GM18873 (cell line): ENCODE measurements at regions not wholly inside any gene's neighbourhood (a gene's known extent, or its start where the extent isn't known, plus 50 kb on each side); places are given as distances from the start of the nearest gene placed in this dataset.
"Not testable (repeated sequence)": the region's sequence is repeated elsewhere in the genome, so short reads cannot be mapped to it uniquely, and the experiment has no call there.

Experiments
- ATAC-seq: cut with Tn5 transposase; IDR thresholded peaks from one replicate; pipeline ENCODE4 v1.9.1; 2021; ENCODE audit warnings: mild to moderate bottlenecking, moderate library complexity, moderate number of reproducible peaks; ENCODE audit not compliant: unreplicated experiment, low FRiP score

DNA sequence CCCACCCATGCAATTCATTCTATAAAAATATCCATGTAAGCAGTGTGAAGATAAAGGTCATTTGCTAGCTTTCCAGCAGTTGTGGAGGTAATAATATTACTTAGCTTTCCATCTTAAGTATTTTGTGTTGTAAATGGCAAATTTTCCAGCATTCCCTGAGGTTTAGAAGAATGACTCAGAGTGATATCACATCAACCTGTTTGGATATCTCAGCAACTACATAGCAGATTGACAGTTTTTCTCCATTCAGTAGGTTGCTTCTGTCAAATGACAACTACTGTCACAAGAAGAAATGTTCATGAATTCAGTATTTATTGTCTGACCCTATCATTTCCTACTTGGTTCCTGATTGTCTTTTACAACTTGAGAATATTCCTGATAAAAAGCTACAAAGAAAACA lies 434.9 kb upstream of the GALNTL6 start:
- ATAC-seq, result no peak

DNA sequence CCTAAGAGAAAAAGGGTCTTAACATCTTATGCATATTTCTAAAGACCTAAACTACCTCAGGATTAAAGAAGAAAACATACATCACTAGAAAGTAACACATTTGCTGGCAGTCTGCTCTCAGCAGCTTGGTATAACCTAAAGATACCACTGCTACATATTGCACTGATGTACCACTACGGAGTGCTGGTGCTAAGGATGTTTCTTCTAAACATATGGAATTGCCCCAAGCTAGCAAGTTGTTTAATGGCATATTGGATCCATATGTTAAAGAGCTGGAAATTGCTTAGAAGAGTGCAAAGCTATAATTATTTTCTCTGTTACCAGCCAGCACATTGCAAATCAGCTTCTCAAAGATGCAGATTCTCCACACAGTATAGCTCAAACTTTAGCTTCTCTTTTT lies 436.5 kb upstream of the GALNTL6 start:
- no peak for ATAC-seq

DNA sequence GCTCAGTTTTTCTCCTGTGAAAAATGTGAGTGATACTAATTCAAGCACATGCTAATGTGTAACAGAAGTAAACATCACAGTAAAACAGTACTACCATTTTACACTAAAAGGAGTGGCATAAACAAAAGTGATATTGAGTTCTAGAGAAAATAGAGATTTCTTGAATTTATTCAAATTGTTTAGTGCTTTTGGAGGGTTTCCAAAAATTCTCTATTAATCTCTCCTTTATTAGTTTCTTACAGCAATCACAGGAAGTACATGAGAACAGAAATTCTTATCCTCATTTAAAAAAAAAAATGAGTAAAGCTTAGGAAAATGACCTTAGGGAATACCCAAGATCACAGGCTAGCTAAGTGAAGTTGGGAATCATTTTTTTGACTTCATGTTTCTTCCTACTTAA lies 459.7 kb upstream of the GALNTL6 start:
- no peak for ATAC-seq

DNA sequence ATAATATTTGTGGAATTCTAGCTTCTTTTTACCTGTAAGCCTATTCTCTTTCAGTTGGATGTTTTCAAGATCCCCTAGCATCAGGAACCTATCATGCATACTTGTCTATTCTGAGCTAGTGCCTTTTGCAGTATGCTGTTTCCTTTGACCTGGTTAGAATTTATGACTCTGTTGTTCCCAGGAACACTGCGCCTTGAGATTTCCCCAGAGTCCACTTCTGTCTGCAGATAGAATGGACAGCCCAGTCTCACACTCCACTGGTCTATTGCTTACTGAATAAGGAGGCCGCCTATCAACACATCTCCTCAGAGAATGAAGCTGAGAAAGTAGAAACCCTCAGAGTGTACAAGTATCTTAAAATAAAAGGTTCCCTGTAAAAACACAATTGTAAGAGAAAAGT lies 465.1 kb upstream of the GALNTL6 start:
- ATAC-seq, result no peak

DNA sequence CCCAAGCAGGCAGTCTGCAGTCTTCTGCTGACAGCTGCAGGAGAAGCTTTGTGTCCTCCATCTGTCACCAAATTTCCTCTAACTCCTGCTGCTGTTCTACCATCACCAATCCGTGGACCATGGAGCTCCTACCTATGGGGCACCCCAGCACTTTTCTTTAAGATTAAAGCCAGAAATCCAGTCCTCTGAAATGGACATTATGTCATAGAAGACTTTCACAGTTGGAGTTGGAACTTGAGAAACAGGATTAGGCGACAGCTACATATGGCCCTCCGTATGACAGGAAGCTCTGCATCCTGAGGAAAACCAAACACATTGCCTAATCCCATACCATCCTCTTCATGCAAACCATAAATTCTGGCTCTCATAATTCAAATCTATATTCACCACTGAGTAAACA lies 470.6 kb upstream of the GALNTL6 start:
- ATAC-seq, result no peak

DNA sequence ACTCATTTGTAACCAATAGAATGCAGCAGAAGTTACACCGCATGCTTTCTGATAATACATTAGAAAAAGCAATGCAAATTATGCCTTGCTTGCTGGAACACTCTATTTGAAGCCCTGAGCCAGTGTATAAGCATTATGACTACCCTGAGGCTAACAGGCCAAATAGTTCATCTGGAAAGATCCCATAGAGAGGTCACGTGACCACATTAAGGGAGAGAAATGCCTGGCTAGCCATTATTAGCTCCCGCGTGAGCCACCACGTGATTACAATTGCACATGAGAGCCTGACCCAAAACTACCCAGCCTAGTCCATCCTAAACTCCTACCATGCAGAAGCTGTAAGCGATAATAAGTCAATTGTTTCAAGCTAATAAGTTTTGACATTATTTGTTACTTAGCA lies 472.9 kb upstream of the GALNTL6 start:
- no peak for ATAC-seq

DNA sequence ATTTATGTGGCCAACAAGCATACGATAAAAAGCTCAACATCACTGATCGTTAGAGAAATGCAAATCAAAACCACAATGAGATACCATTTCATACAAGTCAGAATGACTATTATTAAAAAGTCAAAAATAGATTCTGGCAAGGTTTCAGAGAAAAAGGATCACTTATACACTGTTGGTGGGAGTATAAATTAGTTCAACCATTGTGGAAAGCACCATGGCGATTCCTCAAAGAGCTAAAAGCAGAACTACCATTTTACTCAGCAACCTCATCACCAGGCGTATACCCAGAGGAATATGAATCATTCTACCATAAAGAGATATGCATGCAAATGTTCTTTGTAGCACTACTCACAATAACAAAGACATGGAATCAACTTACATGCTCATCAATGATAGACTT lies 478.7 kb upstream of the GALNTL6 start:
- ATAC-seq, result no peak

DNA sequence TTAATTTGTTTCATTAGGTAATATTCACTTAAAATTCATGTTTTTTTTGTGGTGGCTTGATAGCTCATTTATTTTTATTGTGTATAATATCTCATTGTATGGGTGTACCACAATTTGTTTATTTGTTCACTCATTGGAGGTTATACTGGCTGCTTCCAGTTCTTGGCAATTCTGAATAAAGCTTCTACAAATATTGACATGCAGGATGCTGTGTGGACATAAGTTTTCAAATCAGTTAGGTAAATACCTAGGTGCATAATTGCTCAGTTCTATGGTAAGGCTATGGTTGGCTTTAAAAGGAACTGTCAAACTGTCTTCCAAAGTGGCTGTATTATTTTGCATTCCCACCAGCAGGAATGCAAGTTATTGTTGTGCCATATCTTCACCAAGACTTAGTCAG lies 504.5 kb upstream of the GALNTL6 start:
- ATAC-seq, result no peak

DNA sequence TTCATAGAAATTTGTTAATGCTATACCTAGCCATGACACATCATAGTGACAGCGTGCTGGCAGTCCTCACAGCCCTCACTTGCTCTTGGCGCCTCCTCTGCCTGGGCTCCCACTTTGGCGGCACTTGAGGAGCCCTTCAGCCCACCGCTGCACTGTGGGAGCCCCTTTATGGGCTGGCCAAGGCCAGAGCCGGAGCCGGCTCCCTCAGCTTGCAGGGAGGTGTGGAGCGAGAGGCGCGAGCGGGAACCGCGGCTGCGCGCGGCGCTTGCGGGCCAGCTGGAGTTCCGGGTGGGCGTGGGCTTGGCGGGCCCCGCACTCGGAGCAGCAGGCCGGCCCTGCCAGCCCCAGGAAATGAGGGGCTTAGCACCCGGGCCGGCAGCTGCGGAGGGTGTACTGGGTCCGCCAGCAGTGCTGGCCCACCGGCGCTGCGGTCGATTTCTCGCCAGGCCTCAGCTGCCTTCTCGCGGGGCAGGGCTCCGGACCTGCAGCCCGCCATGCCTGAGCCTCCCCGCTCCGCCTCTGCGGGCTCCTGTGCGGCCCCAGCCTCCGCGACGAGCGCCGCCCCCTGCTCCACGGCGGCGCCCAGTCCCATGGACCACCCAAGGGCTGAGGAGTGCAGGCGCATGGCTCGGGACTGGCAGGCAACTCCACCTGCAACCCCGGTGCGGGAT lies 515.0 kb upstream of the GALNTL6 start:
- not testable (repeated sequence) for ATAC-seq

DNA sequence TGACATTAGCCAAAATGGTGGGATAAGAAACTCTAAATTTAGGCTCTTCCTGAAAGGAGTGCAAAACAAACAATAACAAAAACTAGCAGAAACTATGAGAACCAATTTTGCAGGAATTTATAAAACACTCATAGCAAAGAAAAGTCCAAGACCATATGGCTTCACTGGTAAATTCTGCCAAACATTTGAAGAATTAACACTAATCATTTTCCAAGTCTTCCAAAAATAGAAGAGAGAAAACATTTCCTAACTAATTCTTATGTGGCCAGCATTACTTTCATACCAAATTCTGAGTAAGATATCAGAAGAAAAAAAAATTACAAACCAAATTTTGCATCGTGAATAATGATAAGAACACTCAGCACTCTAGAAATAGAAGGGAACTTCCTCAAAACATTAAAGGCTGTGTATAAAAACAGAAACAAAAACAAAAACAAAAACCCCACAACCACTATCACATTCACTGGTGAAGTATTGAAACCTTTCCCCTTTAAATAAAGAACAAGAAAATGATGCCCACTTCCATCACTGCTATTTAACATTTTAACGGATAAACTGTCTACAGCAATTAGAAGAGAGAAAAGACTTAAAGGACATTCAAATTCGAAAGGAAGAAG lies 524.3 kb upstream of the GALNTL6 start:
- no peak for ATAC-seq

DNA sequence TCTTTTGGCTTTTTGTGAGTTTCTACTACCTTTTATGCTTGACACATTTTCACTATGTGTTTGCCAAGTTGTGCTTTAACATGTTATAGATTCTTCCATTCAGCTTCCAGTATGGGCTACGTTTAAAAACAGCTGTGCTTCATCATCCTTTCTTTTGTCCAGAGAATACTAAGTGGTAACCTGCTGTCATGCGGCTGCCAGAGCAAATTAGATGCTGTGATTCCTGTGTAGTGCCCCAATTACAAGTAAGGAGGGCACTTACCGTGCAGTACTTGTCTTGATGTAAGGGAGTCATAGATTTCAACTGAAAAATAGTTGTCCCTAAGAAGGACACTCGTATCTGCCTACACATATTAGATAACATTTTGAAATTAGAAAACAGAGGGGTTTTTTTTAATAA lies 531.8 kb upstream of the GALNTL6 start:
- no peak for ATAC-seq

DNA sequence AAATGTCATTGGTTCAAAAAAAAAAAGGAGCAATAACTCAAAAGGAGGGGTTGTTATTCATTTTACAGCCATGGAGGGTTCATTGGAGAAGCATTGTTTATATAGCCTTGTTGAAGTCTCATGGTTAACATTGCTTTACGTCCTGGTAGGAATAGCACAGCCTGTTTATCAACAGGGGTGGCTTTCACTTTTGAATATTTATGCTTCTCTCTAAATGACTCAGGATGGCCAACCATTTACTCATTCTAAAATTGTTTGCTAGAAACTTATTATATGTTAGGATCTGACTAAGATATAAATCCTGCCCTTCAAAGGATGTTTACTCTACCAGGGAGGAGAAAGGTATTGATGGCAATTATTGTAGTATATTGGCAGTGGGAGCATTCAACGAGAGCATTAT lies 534.1 kb upstream of the GALNTL6 start:
- no peak for ATAC-seq

DNA sequence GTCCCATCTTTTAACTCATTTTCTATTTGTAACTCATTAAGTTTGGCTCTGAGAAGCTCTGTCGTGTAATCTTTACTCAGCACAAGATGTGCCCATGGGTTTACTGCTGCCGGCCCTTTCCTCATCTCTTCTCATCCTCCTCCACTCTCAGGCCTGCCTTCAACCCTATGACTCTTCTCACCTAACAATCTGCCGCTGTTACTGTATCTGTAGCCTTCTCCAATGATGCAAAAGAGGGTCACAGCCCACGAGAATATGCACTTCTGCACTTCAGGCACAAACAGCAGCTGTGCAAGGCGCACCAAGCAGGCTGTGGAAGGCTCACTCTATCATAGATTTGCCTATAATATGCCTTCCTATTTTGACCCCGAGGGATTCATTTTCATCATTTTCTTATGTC lies 546.5 kb upstream of the GALNTL6 start:
- no peak for ATAC-seq

DNA sequence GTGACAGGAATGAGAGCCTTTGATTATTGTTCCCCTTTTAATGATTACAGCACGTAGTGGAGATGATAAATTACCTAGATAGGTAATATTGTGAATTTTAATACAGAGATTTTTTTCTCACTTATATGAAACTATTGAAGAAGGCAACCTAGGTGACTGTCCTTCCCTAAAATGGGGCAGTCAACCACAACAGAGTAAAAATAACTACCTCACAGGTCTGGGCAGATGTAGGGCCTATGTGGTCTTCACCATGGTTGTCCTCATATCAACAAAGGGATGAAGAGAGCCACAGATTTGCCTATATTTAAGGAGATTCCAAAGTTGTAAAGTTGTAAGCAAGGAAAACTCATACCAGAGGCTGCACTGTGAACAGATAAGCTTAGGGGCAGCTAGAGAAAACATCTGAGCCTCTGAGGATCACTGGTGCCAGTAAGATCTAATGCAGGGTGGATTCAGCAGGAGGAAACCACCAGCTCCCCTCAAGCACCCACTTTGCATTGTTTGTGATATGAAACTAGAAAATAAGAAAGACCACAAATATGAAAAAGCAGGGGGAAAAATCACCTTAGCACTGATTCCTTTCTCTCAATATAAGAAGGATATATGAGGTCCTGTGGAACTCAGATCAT lies 547.9 kb upstream of the GALNTL6 start:
- no peak for ATAC-seq

DNA sequence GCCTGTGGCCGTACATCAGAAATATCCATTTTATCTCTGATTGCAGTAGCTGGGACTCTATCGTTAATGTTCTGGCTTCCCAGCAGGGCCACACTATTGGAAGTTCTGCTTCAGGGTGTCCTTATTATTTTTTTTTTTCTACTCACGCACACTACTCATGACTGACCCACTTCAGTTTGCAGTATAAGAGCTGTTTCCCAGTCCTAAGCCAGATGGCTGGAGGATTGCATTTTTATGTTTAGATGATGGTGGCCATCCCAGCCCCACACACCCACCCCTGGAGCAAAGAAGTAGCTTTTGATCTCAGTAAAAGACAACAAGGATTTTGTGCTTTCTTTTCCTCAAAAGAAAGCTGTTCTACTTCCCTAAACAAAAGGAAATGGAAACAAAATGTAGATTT lies 557.0 kb upstream of the GALNTL6 start:
- ATAC-seq, result no peak

DNA sequence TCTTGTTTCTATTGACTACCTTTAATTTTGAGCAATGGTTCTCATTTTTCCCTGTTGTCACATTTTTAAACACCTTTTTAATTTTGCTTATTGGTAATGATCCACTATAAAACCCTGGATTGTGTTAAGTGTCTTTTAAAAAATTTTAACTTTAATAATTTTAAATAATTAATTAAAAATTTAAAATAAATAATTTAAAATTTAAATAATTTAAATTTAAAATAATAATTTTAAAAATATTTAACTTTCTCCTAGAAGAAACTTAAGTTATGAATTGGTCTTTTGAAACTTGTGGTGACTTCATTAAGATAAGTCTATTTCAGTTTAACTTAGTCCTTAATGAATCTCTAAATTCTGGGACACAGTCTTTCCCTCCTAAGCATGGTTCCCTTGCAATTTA lies 566.3 kb upstream of the GALNTL6 start:
- ATAC-seq, result no peak

DNA sequence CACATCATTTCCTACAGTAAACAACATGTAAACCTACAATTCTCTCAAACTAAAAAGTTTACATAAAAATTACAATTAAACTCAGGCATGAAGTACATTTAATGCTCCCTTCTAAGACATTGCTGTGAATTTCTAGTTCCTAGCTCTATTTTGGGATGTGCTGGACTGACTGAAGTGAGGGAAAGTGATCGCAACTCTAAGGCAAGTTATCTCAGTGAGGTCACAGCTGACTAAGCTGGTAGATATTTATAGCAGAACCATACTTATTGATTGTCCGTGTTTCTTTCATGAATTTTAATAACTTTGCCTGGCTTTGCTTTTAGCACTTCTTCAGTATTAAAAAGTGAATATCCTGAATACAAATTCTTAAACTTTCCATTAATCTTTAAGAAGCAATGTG lies 570.4 kb upstream of the GALNTL6 start:
- ATAC-seq, result no peak

DNA sequence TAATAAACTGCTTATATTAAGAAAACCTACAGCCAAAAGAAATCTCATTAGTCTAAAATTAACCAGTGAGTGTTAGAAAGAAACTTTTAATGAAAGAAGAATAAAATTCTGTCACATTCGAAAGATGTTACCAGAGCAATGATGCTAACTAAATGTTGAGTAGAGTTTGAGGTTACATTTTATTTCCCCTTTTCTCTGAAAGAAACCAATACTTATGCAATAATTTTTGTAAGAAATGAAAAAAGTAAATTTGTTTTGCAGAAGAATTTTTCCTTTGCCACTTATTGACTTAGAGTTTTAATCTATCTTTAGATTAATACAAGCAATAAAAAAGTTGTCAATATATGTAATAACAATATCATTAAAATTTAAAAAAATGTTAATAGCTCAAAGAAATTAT lies 574.0 kb upstream of the GALNTL6 start:
- no peak for ATAC-seq

DNA sequence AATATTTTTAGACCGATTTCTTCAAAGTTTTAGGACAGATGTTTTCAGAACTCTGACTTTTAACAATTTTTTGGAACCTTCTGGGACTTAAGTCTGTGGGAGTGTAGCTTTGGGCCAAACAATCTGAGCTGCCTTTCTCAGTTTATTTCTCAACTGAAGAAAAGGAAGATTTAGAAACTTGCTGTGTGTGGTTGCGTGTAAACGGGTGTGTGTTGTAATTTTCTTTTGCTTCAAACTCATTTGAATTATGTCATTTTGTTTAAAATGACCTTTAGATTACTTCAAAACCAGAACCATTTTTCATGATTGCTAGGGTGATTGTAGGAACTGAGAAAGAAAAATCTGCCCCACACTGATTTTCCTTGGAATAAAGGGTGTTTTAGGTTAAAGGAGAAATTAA lies 577.7 kb upstream of the GALNTL6 start:
- no peak for ATAC-seq

DNA sequence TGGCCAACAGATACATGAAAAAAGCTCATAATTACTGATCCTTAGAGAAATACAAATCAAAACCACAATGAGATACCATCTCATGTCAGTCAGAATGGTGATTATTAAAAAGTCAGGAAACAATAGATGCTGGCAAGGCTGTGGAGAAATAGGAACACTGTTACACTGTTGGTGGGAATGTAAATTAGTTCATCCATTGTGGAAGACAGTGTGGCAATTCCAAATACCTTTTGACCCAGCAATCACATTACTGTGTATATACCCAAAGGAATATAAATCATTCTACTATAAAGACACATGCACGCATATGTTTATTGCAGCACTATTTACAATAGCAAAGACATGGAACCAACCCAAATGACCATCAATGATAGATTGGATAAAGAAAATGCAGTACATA lies 583.9 kb upstream of the GALNTL6 start:
- not testable (repeated sequence) for ATAC-seq

DNA sequence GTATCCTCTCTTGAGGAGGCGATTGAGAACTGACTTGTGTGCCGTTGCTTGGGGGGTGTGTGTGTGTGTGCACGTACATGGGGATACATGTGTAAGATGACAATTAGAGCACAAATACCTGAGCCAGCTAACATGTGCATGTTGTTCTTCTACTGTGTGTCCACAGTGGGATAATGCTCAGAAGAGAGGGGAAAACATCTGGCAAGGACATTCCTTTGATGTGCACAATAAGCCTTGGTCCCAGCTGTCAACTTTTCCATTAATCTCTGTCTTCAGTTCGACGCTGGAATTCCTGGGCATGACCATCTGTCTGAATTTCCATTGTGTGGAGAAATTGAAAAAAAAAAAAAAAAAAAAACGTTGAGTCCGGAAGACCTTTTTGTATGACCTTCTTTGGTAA lies 592.0 kb upstream of the GALNTL6 start:
- no peak for ATAC-seq

DNA sequence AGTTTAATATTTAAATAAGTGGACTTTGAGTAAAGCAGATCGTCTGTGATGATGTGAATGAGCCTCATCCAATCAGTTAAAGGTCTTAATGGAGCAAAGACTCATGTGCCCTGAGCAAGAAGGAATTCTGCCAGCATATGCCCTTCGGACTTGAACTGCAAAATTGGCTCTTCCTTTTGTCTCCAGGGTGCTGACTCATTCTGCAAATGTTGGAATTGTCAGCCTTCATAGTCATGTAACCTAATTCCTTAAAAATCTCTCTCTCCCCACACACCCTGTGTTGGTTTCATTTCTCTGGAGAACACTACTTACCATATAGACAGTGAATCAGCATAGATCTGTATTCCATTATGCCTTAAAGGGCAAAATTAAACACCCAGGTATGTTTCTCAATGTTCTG lies 609.8 kb upstream of the GALNTL6 start:
- no peak for ATAC-seq
